IMR-90 (cell line): ENCODE measurements at regions not wholly inside any gene's neighbourhood (a gene's known extent, or its start where the extent isn't known, plus 50 kb on each side); places are given as distances from the start of the nearest gene placed in this dataset.
"Not testable (repeated sequence)": the region's sequence is repeated elsewhere in the genome, so short reads cannot be mapped to it uniquely, and the experiment has no call there.

ENCODE experiments used
- ATAC-seq: fragments of 200-7000 bp; cut with Tn5 transposase; 2 replicates; pipeline ENCODE4 v1.9.1; 2020; ENCODE audit warnings: low read depth, mild to moderate bottlenecking, moderate library complexity
- BruUV-seq: library from RNA; stranded (reverse); fragments of 400-500 nt; replicated peaks from 2 replicates; lab custom pipeline; 2021; lab: Mats Ljungman, UMichigan
- CTCF ChIA-PET: fragments of 300-600 bp; formaldehyde crosslinking; extraction: SDS; loops from one replicate; lab custom pipeline; 2021; ENCODE audit warnings: antibody characterized with exemption; lab: Yijun Ruan, JAX
- POLR2A ChIA-PET: fragments of 300-600 bp; sonication (Branson Sonifier 250); formaldehyde crosslinking; loops from one replicate; lab custom pipeline; 2022; ENCODE audit warnings: antibody characterized with exemption; ENCODE audit not compliant: unreplicated experiment; lab: Charles Lee
- DNase-seq: peaks from one replicate; pipeline ENCODE4 v3.0.0; 2013
- H2AFZ ChIP-seq: replicated peaks from 2 replicates; pipeline ENCODE3; 2013; ENCODE audit warnings: low read length, mild to moderate bottlenecking; ENCODE audit not compliant: poor library complexity
- H2AK5ac ChIP-seq: 2 replicates; pipeline ENCODE4 v1.6.1; 2013; ENCODE audit warnings: low read depth, low read length, inconsistent platforms
- H2AK9ac ChIP-seq: replicated peaks from 2 replicates; pipeline ENCODE3; 2013; ENCODE audit warnings: mild to moderate bottlenecking, low read depth, low read length, moderate library complexity; ENCODE audit not compliant: poor library complexity
- H2BK120ac ChIP-seq: 2 replicates; pipeline ENCODE4 v1.6.1; 2013; ENCODE audit warnings: low read depth, low read length, inconsistent platforms
- H2BK15ac ChIP-seq: 3 replicates; pipeline ENCODE4 v1.6.1; 2013; ENCODE audit warnings: low read depth, low read length, inconsistent platforms
- H2BK20ac ChIP-seq: 2 replicates; pipeline ENCODE4 v1.6.1; 2013; ENCODE audit warnings: low read depth, mild to moderate bottlenecking, inconsistent platforms, low read length, moderate library complexity
- H2BK5ac ChIP-seq: 2 replicates; pipeline ENCODE4 v1.6.1; 2013; ENCODE audit warnings: mild to moderate bottlenecking, low read depth, low read length, inconsistent platforms; ENCODE audit not compliant: poor library complexity, severe bottlenecking
- H3K14ac ChIP-seq: replicated peaks from 2 replicates; pipeline ENCODE4 v1.6.1; 2013; ENCODE audit warnings: low read depth, low read length, inconsistent platforms
- H3K18ac ChIP-seq: 2 replicates; pipeline ENCODE4 v1.6.1; 2013; ENCODE audit warnings: low read depth, low read length, control low read depth
- H3K23ac ChIP-seq: 2 replicates; pipeline ENCODE4 v1.6.1; 2013; ENCODE audit warnings: low read depth, low read length, inconsistent platforms
- H3K27ac ChIP-seq: 2 replicates; pipeline ENCODE4 v1.5.1; 2013; ENCODE audit warnings: mild to moderate bottlenecking, control low read depth, low read length; ENCODE audit not compliant: insufficient read depth
- H3K27me3 ChIP-seq: 2 replicates; pipeline ENCODE4 v1.6.1; 2013; ENCODE audit warnings: low read length; ENCODE audit not compliant: control insufficient read depth, insufficient read depth
- H3K36me3 ChIP-seq: 2 replicates; pipeline ENCODE4 v1.6.1; 2013; ENCODE audit warnings: low read length, mixed read lengths; ENCODE audit not compliant: control insufficient read depth, insufficient read depth
- H3K4ac ChIP-seq: 2 replicates; pipeline ENCODE4 v1.6.1; 2013; ENCODE audit warnings: low read depth, low read length, inconsistent platforms
- H3K4me1 ChIP-seq: 2 replicates; pipeline ENCODE4 v1.6.1; 2013; ENCODE audit warnings: low read length, mixed read lengths; ENCODE audit not compliant: control insufficient read depth, insufficient read depth
- H3K4me2 ChIP-seq: 2 replicates; pipeline ENCODE4 v1.6.1; 2013; ENCODE audit warnings: low read depth, mild to moderate bottlenecking, control low read depth, low read length, moderate library complexity
- H3K4me3 ChIP-seq: 2 replicates; pipeline ENCODE4 v1.5.1; 2013; ENCODE audit warnings: low read depth, mild to moderate bottlenecking, control low read depth, low read length, moderate library complexity; ENCODE audit not compliant: insufficient read depth
- H3K56ac ChIP-seq: 2 replicates; pipeline ENCODE4 v1.6.1; 2013; ENCODE audit warnings: low read length, inconsistent platforms; ENCODE audit not compliant: insufficient read depth; ENCODE audit errors: extremely low read depth
- H3K79me1 ChIP-seq, 2 experiments: 2 replicates each; pipeline ENCODE4 v1.6.1; 2013; ENCODE audit warnings: low read length in 2 of 2, inconsistent platforms in 1 of 2, low read depth in 1 of 2
- H3K9ac ChIP-seq: 2 replicates; pipeline ENCODE4 v1.6.1; 2013; ENCODE audit warnings: low read depth, low read length, control low read depth
- H3K9me1 ChIP-seq: 2 replicates; pipeline ENCODE4 v1.6.1; 2013; ENCODE audit warnings: low read length, inconsistent platforms; ENCODE audit not compliant: insufficient read depth
- H3K9me3 ChIP-seq: 2 replicates; pipeline ENCODE4 v1.6.1; 2013; ENCODE audit warnings: low read length; ENCODE audit not compliant: control insufficient read depth, insufficient read depth
- H4K20me1 ChIP-seq: 2 replicates; pipeline ENCODE4 v1.6.1; 2013; ENCODE audit warnings: low read length, inconsistent platforms; ENCODE audit not compliant: insufficient read depth
- H4K5ac ChIP-seq: 2 replicates; pipeline ENCODE4 v1.6.1; 2013; ENCODE audit warnings: mild to moderate bottlenecking, low read depth, low read length, control low read depth
- H4K8ac ChIP-seq, 2 experiments: 2 replicates each; pipeline ENCODE4 v1.6.1; 2013; ENCODE audit warnings: low read depth in 2 of 2, low read length in 2 of 2, control low read depth in 1 of 2, inconsistent platforms in 1 of 2
- H4K91ac ChIP-seq: 2 replicates; pipeline ENCODE4 v1.6.1; 2013; ENCODE audit warnings: low read depth, low read length, inconsistent platforms; ENCODE audit not compliant: insufficient read depth
- WGBS, 2 experiments: methylation state at CpG; one replicate each; pipeline versions ENCODE4 v1.1.5 to v1.1.7; 2013; ENCODE audit warnings: missing lambda C conversion rate in 2 of 2; ENCODE audit not compliant: insufficient read length in 1 of 2; ENCODE audit errors: extremely low coverage in 2 of 2; 5-methylcytosine and 5-hydroxymethylcytosine counted together
- dilution Hi-C: fragments of 300-500 bp; cut with HindIII; formaldehyde crosslinking; loops from one replicate; pipeline ENCODE4 v1.14.3; 2018; ENCODE audit warnings: low sequenced_read_pairs; ENCODE audit not compliant: unreplicated experiment
- in situ Hi-C: fragments of 300-500 bp; cut with MboI; formaldehyde crosslinking; loops from 3 replicates; pipeline ENCODE4 v1.14.3; 2019; ENCODE audit warnings: low sequenced_read_pairs, inconsistent platforms, mixed read lengths
- intact Hi-C: fragments of 100-400 bp; cut with micrococcal nuclease; formaldehyde crosslinking; loops from 2 replicates; pipeline ENCODE4 v1.10.0; 2022

GRCh38 chr20:29312679-29313078 lies 1944.8 kb upstream of the DEFB115 start:
- POLR2A ChIA-PET, H3K18ac ChIP-seq, H4K20me1 ChIP-seq, H3K4me1 ChIP-seq, H4K8ac ChIP-seq, H2AFZ ChIP-seq, BruUV-seq, H3K4ac ChIP-seq, H3K4me2 ChIP-seq, H2BK5ac ChIP-seq, dilution Hi-C loops, DNase-seq, H3K56ac ChIP-seq, H3K23ac ChIP-seq, H3K4me3 ChIP-seq, H3K14ac ChIP-seq, H3K36me3 ChIP-seq, H3K79me1 ChIP-seq, H2BK20ac ChIP-seq, H2AK5ac ChIP-seq, H4K5ac ChIP-seq, H2AK9ac ChIP-seq, H3K27ac ChIP-seq, H2BK15ac ChIP-seq, CTCF ChIA-PET, in situ Hi-C loops, intact Hi-C loops, H3K9ac ChIP-seq, ATAC-seq, H3K9me1 ChIP-seq, H4K91ac ChIP-seq, H3K27me3 ChIP-seq, H2BK120ac ChIP-seq: not testable (repeated sequence)
- peaks cover 13% of the 10 kb centered on the region for H3K9me3 ChIP-seq
- whole genome bisulfite sequencing, 2 experiments: 20% methylated on average over 1 of the region's 8 CpGs; no CpG with 5 or more reads in 1 of the 2 experiments
